ENCODE measurements at regions not wholly inside any gene's neighbourhood (a gene's known extent, or its start where the extent isn't known, plus 50 kb on each side); places are given as distances from the start of the nearest gene placed in this dataset.

DNA sequence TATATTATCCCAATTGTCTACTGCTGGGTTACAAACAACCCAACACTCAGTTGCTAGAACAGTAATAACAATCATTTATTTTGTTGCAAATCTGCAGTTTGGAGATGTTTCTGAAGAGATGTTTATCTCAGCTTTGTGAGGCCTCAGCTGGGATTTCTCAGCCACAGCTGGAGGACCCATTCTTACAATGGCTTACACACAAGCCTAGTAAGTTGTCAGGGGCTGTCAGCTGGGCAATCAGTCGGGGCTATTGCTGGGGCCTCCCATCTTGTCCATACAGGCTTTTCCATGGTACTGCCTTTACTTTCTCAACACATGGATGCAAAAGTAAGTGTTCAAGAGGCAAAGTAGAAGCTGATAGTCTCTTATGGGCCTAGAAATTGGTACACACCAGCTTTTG is 491.7 kb upstream of the NXPH2 start:
- TF ChIP-seq, protein P1, sequence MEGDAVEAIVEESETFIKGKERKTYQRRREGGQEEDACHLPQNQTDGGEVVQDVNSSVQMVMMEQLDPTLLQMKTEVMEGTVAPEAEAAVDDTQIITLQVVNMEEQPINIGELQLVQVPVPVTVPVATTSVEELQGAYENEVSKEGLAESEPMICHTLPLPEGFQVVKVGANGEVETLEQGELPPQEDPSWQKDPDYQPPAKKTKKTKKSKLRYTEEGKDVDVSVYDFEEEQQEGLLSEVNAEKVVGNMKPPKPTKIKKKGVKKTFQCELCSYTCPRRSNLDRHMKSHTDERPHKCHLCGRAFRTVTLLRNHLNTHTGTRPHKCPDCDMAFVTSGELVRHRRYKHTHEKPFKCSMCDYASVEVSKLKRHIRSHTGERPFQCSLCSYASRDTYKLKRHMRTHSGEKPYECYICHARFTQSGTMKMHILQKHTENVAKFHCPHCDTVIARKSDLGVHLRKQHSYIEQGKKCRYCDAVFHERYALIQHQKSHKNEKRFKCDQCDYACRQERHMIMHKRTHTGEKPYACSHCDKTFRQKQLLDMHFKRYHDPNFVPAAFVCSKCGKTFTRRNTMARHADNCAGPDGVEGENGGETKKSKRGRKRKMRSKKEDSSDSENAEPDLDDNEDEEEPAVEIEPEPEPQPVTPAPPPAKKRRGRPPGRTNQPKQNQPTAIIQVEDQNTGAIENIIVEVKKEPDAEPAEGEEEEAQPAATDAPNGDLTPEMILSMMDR (IDR thresholded peaks at IDR 0.05): no peak
- TF ChIP-seq SMC3 (IDR thresholded peaks at IDR 0.05; ENCODE audit: low read depth, low read length): no peak
- TF ChIP-seq GABPA (IDR thresholded peaks at IDR 0.05; ENCODE audit: low read depth): no peak
- TF ChIP-seq EP300 (IDR thresholded peaks at IDR 0.05; ENCODE audit: borderline replicate concordance in 1 of 2, low read depth in 1 of 2, low read length in 1 of 2): no peak
- TF ChIP-seq CHD2 (IDR thresholded peaks at IDR 0.05; ENCODE audit: low read length, partially characterized antibody): no peak
- no peak for TF ChIP-seq TAF1 (IDR thresholded peaks at IDR 0.05; ENCODE audit: borderline replicate concordance, low read depth, low read length)
- no peak for TF ChIP-seq EZH2phosphoT487 (IDR thresholded peaks at IDR 0.05; ENCODE audit: borderline replicate concordance, low read depth)

Measured in SK-N-SH (cell line).